PC-3 (cell line): ENCODE measurements at regions not wholly inside any gene's neighbourhood (a gene's known extent, or its start where the extent isn't known, plus 50 kb on each side); places are given as distances from the start of the nearest gene placed in this dataset.

Experiments
- EZH2 ChIP-seq: fragments of 300-600 bp; sonication (generic); IDR thresholded peaks from one replicate; pipeline ENCODE4 v1.6.1; 2017; ENCODE audit warnings: antibody characterized with exemption, mild to moderate bottlenecking, low read length; ENCODE audit not compliant: unreplicated experiment
- TF ChIP-seq, protein P1 (sequence below): fragments of 300-600 bp; sonication (generic); conservative IDR thresholded peaks from 2 replicates; pipeline ENCODE4 v1.5.1; 2017; ENCODE audit warnings: antibody characterized with exemption, low read depth, mild to moderate bottlenecking, low read length

DNA sequence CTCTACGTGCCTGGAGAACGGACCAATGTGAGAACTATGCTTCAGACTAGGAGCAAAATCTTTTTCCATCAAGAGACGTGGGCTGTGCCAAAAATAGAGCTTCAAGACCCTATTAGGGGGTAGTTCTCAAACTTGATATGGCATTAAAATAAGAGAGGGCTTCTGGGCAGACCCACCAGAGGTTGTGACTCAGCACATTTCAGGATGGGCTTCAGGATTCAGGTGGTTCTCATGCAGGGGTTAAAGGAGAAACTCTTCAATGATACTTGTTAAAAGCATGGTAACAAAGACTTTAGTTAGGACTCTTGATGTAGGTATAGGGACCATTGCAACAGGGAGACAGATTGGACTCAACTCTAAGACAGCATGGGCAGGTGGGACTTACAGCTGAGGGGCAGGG lies 195.5 kb downstream of the RGS3 start:
- TF ChIP-seq, protein P1, sequence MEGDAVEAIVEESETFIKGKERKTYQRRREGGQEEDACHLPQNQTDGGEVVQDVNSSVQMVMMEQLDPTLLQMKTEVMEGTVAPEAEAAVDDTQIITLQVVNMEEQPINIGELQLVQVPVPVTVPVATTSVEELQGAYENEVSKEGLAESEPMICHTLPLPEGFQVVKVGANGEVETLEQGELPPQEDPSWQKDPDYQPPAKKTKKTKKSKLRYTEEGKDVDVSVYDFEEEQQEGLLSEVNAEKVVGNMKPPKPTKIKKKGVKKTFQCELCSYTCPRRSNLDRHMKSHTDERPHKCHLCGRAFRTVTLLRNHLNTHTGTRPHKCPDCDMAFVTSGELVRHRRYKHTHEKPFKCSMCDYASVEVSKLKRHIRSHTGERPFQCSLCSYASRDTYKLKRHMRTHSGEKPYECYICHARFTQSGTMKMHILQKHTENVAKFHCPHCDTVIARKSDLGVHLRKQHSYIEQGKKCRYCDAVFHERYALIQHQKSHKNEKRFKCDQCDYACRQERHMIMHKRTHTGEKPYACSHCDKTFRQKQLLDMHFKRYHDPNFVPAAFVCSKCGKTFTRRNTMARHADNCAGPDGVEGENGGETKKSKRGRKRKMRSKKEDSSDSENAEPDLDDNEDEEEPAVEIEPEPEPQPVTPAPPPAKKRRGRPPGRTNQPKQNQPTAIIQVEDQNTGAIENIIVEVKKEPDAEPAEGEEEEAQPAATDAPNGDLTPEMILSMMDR: no peak
- no peak for TF ChIP-seq EZH2
